Testis (tissue), 2 donors: ENCODE measurements at regions not wholly inside any gene's neighbourhood (a gene's known extent, or its start where the extent isn't known, plus 50 kb on each side); places are given as distances from the start of the nearest gene placed in this dataset.
A peak's percentile ranks its signal among the peaks of the same experiment; 100 is the strongest.

ENCODE experiments used
- DNase-seq: peaks from one replicate; pipeline ENCODE4 v3.0.0-alpha.2; 2019
- H3K27ac ChIP-seq, 2 donors: fragments of 200-600 bp; sonication (generic); one replicate each; pipeline ENCODE4 v1.5.1; 2019
- H3K27me3 ChIP-seq: fragments of 200-600 bp; sonication (generic); one replicate; pipeline ENCODE4 v1.5.1; 2019
- H3K36me3 ChIP-seq: fragments of 200-600 bp; sonication (generic); one replicate; pipeline ENCODE4 v1.5.1; 2017; ENCODE audit warnings: low read depth; ENCODE audit errors: missing control alignments
- H3K4me1 ChIP-seq: fragments of 200-600 bp; sonication (generic); one replicate; pipeline ENCODE4 v1.5.1; 2019
- H3K4me3 ChIP-seq, 2 donors: fragments of 200-600 bp; sonication (generic); one replicate each; pipeline ENCODE4 v1.5.1; 2017 to 2019
- H3K9me3 ChIP-seq: fragments of 200-600 bp; sonication (generic); one replicate; pipeline ENCODE4 v1.5.1; 2017
- POLR2A ChIP-seq: fragments of 450-650 bp; IDR thresholded peaks from one replicate; pipeline ENCODE4 v1.6.1; 2017; ENCODE audit warnings: antibody characterized with exemption, mild to moderate bottlenecking, moderate library complexity
- WGBS, 2 donors: methylation state at CpG; one replicate each; pipeline ENCODE4 v1.1.5; 2018; 5-methylcytosine and 5-hydroxymethylcytosine counted together
- intact Hi-C: fragments of 100-400 bp; cut with DNase I; formaldehyde crosslinking; loops from one replicate; pipeline ENCODE4 v1.15.1; 2023; ENCODE audit warnings: low total_unique reads
- TF ChIP-seq, protein P1 (sequence below), 3 experiments: fragments of 450-650 bp in 2 of 3; fragments of 200-600 bp in 1 of 3; sonication (generic) in 1 of 3; IDR thresholded peaks; one replicate each; pipeline ENCODE4 v1.5.1; 2016 to 2019; ENCODE audit warnings: antibody characterized with exemption in 3 of 3, mild to moderate bottlenecking in 2 of 3, moderate library complexity in 1 of 3

- Histone ChIP-seq H3K36me3 (no peaks in the 10 kb centered on the region), H3K9me3 (no peaks in the 10 kb centered on the region), H3K4me3 (no peak overlapping the region), H3K27me3 (no peaks in the 10 kb centered on the region), H3K27ac (no peak overlapping the region), H3K4me1 (no peaks in the 10 kb centered on the region)
- TF ChIP-seq, protein P1, sequence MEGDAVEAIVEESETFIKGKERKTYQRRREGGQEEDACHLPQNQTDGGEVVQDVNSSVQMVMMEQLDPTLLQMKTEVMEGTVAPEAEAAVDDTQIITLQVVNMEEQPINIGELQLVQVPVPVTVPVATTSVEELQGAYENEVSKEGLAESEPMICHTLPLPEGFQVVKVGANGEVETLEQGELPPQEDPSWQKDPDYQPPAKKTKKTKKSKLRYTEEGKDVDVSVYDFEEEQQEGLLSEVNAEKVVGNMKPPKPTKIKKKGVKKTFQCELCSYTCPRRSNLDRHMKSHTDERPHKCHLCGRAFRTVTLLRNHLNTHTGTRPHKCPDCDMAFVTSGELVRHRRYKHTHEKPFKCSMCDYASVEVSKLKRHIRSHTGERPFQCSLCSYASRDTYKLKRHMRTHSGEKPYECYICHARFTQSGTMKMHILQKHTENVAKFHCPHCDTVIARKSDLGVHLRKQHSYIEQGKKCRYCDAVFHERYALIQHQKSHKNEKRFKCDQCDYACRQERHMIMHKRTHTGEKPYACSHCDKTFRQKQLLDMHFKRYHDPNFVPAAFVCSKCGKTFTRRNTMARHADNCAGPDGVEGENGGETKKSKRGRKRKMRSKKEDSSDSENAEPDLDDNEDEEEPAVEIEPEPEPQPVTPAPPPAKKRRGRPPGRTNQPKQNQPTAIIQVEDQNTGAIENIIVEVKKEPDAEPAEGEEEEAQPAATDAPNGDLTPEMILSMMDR (IDR thresholded peaks at IDR 0.05): no peak
- no peak for TF ChIP-seq POLR2A
- intact Hi-C loops: no loop called here
- 86 to 93% methylated on average over 4 of the region's 4 CpGs for WGBS, 2 donors
- DNase-seq: no peak
Observed at GRCh38 chr14:82854131-82854530, 1320.5 kb upstream of the SEL1L start.

GRCh38 chr14:82854901-82855300 lies 1321.2 kb upstream of the SEL1L start:
- Histone ChIP-seq H3K4me3 (no peak overlapping the region), H3K4me1 (no peaks in the 10 kb centered on the region), H3K27ac (no peak overlapping the region), H3K27me3 (no peaks in the 10 kb centered on the region), H3K9me3 (no peaks in the 10 kb centered on the region), H3K36me3 (no peaks in the 10 kb centered on the region)
- WGBS, 2 donors: 41 to 43% methylated on average over 1 of the region's 1 CpG
- TF ChIP-seq POLR2A: no peak
- TF ChIP-seq, protein P1 (IDR thresholded peaks at IDR 0.05): no peak
- intact Hi-C loops: no loop called here
- no peak for DNase-seq

- no peak for TF ChIP-seq POLR2A
- TF ChIP-seq, protein P1 (IDR thresholded peaks at IDR 0.05): peak; percentile 20 to 62 (median 21)
- H3K27ac ChIP-seq: no peak overlapping the region
- H3K36me3 ChIP-seq: no peaks in the 10 kb centered on the region
- no peaks in the 10 kb centered on the region for H3K4me1 ChIP-seq
- no peak overlapping the region for H3K4me3 ChIP-seq
- H3K9me3 ChIP-seq: no peaks in the 10 kb centered on the region
- WGBS, 2 donors: 55 to 72% methylated on average over 3 of the region's 3 CpGs
- H3K27me3 ChIP-seq: no peaks in the 10 kb centered on the region
- DNase-seq: no peak
- intact Hi-C loops: no loop called here
Observed at GRCh38 chr14:82855912-82856391, 1322.3 kb upstream of the SEL1L start.

DNA sequence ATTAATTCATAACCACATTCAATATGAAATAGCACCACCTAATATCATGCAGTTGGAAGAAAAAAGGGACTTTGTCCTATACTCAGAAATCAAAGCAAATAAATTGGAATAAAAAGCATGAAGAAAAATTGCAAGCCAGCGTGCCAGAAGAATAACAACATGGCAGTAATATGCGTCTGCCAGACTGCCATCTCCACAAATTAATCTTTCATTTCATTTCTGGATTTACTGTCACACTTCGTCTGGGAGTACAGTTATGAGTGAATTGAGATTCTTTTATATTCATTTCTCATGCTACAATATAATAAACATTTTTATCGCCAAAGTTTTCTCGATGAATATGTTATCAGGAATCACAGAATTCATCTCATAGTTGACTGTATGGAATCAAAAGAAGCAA lies 1327.7 kb upstream of the SEL1L start:
- intact Hi-C loops: no loop called here
- no peak for TF ChIP-seq POLR2A
- no peaks in the 10 kb centered on the region for H3K36me3 ChIP-seq
- DNase-seq: no peak
- H3K27me3 ChIP-seq: no peaks in the 10 kb centered on the region
- no peak overlapping the region for H3K27ac ChIP-seq
- no peaks in the 10 kb centered on the region for H3K4me1 ChIP-seq
- 93 to 94% methylated on average over 5 of the region's 5 CpGs for WGBS, 2 donors
- no peak overlapping the region for H3K4me3 ChIP-seq
- H3K9me3 ChIP-seq: no peaks in the 10 kb centered on the region

DNA sequence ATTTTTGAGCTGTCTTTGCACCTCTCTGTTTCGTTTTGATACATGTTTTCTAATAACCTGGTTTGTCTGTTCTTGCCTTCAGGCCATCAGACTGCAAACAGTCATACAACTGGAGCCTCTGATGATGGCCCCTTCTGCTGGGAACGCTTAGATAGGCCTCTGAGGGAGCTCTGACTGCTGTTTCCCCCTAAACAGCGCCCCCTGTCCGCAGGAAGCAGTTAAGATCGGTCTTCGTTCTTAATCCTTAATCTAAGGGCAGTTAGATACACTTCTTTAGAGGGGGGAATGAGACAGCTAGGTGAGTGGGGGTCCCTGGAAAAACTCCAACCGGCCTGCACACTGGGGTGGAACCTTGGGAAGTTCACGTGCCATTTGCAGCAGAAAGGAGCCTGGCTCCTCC lies 1338.8 kb upstream of the SEL1L start:
- H3K4me1 ChIP-seq: no peaks in the 10 kb centered on the region
- WGBS, 2 donors: 43 to 54% methylated on average over 2 to 8 of the region's 8 CpGs
- DNase-seq: peak; percentile 22
- intact Hi-C loops: no loop called here
- H3K36me3 ChIP-seq: no peaks in the 10 kb centered on the region
- TF ChIP-seq, protein P1 (IDR thresholded peaks at IDR 0.05): no peak
- TF ChIP-seq POLR2A: no peak
- H3K4me3 ChIP-seq: no peak overlapping the region
- H3K27ac ChIP-seq: no peak overlapping the region
- H3K9me3 ChIP-seq: no peaks in the 10 kb centered on the region
- H3K27me3 ChIP-seq: no peaks in the 10 kb centered on the region
